T-helper 1 cell (primary cell): ENCODE measurements at regions not wholly inside any gene's neighbourhood (a gene's known extent, or its start where the extent isn't known, plus 50 kb on each side); places are given as distances from the start of the nearest gene placed in this dataset.
"Not testable (repeated sequence)": the region's sequence is repeated elsewhere in the genome, so short reads cannot be mapped to it uniquely, and the experiment has no call there.

Source experiments
- DNase-seq, 5 donors: peaks; one replicate each; pipeline ENCODE4 v3.0.0-alpha.2; 2012 to 2020

DNA sequence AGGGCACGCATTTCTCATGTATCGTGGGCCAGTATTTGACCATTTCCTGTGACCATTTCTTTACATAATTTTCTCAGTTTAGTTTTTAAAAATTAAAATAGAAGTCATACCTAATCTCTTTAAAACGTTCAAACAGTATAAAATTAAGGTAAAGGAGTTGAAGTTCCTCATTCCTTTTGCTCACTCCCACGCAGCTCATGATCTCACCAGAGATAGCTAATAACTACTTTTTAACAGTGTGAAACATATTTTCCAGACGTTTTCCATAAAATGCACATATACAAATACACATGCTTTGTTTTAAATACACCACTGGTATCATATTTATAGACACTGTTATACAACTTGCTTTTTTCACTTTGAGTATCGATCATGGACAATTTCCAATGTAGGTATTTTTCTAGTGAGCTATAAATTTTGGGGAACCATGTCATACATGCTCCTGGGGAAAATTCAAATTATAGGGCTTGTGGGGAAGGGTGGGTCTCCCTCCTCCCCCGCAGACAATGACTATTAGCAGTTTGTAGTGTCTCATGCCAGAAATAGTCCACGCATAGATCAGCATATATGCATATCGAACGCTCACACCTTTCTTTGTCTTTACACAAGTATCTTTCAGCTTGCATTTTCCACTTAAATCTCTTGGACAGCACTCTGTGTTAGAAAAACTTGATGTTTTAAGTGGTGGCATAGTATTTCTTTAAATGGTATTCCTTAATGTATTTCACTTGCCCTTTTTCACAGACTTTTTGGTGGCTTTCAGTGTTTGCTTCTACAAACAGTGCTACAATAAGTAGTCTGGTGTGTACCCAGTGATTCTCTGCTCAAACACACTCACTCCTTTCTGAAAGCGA is 145.5 kb upstream of the ZNF217 start:
- DNase-seq = no peak

DNA sequence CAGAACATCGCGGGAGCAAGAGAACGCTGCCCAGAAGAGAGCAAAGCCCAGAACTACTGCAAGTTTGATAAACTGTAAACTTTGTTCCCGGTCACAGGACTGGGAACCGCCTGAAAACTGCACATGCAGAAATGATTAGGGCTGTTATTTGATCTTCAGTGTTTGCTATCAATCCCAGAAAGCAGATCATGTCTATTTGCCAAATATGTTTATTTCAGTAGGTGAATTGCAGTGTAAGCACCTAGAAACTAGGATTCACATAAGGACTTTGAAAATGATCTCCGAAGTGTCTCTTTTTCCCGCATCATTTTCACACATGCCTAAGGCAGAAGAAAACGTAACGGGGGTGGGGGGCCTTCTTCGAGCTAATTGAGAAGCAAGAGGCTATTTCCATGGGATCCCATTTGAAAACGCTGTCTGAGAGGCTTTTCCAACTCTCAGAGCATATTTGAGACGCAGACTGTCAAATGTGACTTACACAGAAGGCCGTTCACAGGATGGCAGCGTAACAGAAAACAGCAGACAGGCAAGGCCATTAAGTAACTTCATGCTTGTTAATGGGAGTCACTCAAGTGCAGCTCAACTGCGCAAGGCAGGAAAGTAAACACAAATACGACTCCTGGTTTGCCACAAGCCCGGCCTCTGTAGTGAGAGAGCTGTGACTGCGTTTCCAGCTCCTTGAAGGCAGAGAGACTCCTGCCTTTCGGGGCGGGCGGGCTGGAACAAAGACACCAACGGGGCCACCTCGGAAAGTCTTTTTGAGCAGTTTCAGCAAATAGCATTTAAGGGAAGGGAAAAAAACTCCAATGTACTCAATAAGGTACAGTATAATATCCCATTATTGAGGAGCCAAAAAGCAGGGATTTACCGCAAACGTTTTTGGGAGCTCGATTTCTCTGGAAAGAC is 144.7 kb upstream of the ZNF217 start:
- no peak for DNase-seq

DNA sequence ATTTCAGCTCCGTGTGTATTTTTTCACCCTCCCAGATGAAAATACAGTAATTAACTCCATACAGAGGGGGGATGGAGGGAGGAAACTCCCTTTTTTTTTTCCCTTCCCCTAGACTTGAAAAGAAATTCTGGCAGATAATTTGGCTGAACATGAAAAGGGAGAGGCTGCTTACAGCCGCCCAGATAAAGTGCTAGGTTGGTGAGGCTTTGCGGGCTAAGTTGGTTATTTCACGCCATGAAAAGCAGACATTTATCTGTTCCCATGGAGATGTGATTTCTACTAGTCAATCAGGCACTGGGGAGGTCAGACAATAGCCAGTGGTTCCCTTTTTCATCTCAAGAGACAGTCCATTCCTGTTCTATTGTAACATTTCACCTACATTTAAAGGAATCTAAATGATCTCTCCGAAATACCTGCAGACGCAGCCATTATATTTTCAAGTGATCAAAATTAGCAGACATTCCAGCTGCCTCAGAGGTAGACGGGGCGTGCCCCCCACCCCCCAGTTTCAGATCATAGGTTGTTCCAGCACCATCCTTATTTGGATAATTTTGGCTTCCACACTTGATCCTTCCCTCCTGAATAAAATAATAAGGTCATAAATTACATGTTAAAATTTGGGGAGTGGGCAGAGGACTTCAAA is 143.9 kb upstream of the ZNF217 start:
- no peak for DNase-seq

DNA sequence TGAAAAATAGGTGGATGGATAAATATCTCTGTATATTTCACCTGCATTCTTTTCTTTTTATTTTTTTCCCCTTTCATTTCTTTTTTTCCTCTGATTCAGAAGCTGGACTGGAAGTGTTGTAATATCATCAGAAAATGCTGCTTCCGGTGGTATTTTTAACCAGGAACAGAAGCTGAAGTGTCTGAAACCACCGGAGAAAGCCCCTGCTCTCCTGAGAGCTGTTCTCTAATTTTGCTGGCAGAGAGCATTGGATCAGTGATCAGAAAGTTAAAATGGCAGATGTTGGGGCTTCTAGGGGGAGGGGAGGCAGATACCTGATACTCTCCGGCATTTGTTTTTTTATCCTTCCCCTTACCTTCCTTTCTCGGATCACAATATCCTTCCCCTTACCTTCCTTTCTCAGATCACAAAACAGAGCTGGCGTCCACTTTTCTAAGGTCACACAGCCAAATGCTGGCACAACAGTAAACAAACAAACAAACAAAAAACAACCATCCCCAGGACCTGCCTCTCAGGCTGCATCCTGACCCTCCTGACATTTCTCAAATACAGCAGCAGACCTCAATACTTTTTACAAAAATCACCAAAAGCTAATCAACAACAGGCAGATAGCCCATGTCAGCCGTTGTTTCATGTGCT is 143.2 kb upstream of the ZNF217 start:
- peak in 1 of 5 donors; percentile 29 for DNase-seq

DNA sequence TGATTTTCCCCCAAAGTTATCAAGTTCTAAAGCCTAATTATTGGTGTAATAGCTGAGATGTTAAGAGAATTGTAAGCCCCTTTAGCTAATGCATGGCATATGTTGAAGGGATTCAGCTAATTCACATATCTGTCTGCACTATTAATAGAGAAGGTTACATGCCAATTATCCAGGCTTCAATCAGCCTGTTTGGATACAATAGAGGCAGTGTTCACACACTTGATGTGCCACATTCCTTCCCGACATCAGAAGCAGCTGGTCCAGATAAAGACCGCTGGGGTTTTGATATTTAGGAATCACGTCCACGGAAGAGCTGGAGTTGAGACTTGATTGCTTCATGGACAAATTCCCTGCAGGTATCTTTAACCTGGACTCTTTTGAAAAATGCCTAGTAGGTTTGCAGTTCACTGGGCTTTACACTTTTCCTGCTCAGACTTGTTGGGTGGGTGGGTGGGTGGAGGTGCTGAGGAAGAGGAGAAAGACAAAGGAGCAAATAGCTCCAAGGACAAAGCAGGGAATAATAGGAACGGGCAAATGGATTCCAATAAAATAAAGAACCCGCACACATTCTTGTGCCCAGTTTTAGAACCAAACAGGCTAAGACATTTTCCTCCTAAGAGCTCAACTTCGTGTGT is 142.6 kb upstream of the ZNF217 start:
- no peak for DNase-seq

DNA sequence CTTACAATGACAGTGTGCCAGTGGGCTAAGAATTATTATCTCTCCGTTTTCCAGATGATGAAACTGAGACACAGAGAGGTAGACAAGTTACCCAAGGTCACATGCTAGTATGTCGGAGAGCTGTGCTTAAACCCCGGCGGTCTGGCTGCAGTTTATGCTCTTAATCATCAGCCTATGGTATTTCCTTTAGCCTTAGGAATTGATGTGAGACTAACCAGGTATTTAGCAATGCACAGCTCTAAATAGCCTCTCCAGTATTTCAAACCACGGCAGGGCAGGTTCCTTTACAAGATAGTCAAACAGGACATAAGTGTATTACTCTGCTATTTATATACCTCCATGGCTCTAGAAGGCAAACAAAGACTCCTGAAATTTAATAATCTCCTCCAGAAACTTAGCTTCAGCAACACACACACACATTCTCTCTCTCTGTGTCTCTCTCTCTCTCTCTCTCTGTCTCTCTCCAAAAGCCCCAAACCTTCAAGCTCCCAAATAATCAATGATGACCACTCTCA is 142.0 kb upstream of the ZNF217 start:
- no peak for DNase-seq

DNA sequence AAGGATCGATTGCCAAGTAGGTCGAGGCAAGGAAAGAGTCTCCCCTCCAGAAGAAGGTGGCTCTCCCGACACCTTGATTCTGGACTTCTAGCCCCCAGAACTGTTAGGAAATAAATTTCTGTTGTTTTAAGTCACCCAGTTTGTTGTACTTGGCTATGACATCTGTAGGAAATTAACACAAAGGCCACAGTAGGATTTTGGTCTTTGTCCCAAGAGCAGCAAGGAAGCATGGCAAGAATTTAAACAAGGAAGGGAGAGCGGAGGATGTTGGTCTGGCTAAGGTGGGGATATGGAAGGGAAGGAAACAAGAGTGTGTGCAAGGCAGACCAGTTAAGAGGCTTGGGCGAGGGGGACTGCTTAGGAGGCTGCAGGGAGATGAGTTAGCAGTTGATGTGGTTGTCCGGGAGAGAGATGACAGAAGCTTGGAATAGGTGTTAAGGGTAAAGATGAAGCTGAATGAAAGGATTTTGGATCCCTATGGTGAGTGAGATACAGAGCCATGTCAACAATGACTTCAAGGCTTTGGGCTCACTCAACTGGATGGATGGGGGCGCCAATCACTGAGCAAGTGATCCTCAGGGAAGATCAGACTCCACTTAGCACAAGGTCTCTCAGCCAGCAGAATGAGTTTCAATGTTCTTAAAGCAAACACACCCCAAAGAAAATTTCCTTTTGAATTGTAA is 140.5 kb upstream of the ZNF217 start:
- DNase-seq = no peak

DNA sequence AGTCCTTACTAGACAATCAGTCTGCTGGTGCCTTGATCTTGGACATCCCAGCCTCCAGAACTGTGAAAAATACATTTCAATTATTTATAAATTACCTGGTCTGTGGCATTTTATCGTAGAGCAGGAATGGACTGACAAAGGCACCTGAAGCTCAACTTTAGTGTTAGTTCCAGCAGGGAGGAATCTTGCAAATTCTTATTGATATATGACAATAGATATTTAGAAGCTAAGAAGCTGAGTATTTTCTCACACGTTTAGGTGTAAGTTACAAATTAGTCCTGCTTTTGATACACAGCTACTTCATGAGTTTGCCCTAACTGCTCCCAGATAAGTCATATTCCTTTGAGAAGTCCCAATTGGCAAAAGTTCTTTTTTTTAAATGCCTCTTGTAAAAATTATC is 138.0 kb upstream of the ZNF217 start:
- DNase-seq = no peak

DNA sequence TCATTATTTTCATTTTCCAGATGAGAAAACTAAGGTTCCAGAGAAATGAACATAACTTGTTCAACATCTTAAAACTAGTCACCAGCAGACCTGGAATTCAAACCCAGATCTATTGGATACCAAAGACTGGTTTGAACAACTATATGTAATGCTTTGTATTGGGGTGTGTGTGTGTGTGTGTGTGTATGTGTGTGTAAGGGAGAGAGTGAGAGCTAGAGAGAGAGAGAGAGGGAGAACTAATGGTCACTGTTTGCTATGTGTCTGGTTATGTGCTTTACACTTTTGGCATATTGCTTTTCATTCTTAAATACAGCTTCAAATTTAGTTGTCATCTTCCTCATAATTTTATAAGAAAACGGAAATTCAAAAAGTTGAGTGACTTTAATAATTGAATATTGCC is 134.7 kb upstream of the ZNF217 start:
- DNase-seq = no peak

DNA sequence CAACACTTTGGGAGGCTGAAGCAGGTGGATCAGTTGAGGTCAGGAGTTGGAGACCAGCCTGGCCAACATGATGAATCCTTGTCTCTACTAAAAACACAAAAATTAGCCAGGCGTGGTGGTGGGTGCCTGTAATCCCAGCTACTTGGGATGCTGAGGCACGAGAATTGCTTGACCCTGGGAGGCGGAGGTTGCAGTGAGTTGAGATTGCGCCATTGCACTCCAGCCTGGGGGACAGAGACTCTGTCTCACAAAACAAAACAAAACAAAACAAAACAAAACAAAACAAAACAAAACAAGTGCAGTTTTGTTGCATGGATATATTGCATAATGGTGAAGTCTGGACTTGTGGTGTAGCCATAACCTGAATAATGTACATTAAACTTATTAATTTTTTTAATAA is 133.6 kb upstream of the ZNF217 start:
- not testable (repeated sequence) for DNase-seq

DNA sequence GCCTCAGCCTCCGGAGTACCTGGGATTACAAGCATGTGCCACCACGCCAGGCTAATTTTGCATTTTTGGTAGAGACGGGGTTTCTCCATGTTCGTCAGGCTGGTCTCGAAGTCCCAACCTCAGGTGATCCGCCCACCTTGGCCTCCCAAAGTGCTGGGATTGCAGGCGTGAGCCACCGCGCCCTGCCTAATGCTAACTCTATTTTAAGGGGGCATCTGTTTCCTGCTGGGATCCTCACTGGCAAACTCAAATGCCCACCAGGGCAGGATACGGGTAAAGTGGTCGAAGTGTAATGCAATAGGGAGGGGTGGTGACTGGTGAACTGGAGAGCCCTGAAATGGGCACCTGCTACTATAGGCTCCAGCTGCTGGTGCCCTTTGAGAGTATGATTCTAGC is 131.9 kb upstream of the ZNF217 start:
- DNase-seq = no peak

DNA sequence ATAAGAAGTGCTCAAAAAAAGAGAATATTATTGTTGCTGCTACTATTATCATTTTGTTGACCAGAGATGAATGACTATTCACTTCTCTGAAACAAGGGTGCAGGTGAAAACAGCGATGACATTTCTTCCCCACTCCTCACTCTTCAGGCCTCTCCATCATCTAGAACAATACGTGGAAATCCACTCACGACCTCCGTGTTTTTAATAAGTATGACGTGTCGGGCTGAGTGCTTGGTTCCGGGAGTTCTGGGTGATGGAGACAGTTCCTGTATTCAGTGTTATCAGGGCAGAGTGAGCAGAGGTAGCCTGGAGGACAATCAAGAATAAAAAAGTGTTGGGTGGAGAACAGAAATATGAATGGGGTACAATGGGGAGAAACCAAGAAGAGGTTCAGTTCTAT is 130.0 kb upstream of the ZNF217 start:
- DNase-seq = no peak

DNA sequence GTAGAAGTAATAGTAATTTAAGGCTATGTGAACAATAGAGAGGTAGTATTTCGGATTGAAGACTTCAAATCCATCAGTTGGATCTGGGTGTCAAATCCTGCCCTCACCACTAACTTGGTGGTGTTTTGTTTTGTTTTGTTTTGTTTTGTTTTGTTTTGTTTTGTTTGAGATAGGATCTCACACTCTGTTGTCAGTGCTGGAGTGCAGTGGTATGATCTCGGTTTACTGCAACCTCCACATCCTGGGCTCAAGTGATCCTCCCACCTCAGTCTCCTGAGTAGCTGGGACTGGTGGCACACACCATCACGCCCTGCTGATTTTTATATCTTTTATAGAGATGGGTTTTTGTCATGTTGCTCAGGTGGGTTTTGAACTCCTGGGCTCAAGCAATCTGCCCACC is 129.4 kb upstream of the ZNF217 start:
- peak in 1 of 5 donors; percentile 20 for DNase-seq

DNA sequence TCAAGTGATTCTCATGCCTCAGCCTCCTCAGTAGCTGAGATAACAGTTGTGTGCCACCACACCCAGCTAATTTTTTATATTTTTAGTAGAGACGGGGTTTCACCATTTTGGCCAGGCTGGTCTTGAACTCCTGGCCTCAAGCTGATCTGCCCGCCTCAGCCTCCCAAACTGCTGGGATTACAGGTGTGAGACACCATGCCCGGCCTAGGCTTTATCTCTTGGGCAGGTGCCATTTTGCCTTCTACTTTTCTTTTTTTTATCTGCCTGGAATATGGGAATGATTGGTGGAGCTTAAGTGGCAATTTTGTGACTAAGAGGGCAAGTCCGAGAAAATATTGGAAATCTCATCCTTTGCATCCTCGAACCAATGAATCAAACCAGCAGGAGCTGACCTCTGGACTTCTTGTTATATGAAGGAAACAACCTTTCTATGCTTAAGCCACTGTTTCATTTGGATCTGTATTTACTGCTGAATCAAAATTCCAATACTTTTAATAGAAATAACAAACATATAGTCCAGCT is 128.9 kb upstream of the ZNF217 start:
- DNase-seq = no peak

DNA sequence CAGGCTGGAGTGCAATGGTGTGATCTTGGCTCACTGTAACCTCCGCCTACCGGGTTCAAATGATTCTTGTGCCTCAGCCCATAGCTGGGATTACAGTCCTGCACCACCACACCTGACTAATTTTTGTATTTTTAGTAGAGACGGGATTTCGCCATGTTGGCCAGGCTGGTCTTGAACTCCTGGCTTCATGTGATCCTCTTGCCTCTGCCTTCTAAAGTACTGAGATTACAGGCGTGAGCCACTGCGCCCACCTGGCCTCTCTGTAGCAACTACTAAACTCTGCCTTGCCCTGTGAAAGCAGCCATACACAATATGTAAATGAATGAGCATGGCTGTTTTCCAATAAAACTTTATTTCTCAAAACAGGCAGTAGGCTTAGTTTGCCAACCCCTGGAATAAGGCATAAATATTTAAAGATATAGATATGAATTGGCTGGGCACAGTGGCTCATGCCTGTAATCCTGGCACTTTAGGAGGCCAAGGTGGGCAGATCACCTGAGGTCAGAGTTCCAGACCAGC is 127.9 kb upstream of the ZNF217 start:
- DNase-seq = not testable (repeated sequence)

DNA sequence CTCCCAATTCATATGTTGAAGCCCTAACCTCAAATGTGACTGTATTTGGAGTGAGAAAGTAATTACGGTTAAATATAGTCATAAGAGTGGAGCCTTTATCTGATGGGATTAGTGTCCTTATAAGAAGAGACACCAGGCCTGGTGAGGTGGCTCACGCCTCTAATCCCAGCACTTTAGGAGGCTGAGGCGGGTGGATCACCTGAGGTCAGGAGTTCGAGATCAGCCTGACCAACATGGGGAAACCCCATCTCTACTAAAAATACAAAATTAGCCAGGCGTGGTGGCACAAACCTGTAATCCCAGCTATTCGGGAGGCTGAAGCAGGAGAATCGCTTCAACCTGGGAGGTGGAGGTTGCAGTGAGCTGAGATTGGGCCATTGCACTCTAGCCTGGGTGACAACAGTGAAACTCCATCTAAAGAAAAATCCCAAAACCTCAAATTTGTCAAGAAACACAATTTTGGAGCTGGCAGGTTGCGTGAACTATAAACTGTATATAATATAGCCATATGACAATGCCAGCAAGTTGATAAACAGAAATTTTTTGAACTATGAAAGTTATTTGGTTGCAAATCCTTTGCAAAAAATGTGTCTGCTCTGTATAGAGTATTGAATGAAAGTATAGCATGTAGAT is 125.6 kb upstream of the ZNF217 start:
- not testable (repeated sequence) for DNase-seq

DNA sequence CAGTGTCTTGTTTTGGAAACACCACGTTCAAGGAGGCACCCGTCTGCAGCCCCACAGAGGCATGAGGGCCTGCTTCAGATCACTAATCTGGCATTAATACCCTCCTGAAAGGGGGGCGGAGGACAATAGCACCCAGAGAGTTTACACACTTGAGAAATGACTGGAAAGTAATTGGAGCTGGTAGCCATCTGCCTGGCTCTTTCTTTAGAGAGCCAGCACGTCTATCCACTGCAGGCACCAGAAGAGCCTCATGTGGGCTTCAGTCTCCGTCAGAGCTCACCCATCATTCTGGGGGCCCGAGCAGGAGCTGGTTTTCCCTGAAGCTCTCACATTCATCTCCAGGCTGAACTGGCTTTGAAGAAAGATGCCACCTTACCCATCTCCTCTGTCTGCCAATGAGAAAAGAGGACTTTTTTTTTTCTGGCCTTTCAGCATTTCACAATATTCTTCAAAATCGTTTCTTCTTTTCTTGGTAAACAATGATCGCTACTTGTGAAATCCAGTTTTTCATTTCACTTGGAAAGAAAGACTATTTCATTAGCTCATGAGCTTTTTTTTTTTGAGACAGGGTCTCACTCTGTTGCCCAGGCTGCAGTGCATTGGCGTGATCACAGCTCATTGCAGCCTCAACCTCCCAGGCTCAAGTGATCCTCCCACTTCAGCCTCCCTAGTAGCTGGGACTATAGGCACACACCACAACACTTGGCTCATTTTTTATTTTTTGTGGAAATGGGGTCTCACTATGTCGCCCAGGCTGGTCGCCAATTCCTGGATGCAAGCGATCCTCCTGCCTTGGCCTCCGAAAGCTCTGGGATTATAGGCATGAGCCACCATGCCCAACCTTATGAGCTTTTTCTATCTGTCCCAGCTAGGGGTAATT is 124.7 kb upstream of the ZNF217 start:
- DNase-seq = no peak

DNA sequence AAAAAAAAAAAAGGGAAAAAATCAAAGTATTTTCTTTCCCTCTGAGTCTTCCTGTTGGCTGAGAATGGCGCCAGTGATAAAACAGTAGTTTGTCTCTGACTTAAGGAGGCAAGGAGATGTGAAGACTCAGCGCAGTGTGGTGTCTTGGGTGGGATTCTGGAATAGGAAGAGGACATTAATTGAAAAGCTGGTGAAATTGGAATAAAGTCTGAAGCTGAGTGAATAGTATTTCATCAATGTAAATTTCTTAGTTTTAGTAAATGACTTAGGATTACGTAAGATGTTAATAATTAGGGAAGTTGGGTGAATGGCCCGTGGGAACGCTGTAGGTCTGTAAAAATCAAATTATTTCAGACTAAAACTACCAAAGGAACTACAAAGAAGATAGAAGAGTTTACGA is 122.8 kb upstream of the ZNF217 start:
- DNase-seq = no peak

DNA sequence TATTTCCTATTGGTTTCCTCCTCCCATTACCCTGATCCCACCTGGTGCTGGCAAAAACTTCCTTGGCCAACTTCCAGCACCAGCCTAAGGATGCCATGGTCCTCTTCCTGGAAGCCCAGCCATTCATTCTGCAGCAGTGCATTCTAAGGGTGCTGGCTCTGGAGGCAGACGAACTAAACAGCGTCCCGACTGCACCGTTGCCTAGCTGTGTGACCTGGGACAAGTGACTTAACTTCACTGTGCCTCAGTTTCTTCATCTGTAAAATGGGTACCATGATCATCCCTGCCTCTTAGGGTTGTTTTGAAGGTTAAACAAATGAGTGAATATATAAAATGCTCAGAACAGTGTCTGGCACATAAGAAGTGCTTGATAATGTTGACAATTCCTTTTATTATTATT is 120.9 kb upstream of the ZNF217 start:
- DNase-seq = no peak
